Ovary (tissue), 3 donors: ENCODE measurements at regions not wholly inside any gene's neighbourhood (a gene's known extent, or its start where the extent isn't known, plus 50 kb on each side); places are given as distances from the start of the nearest gene placed in this dataset.

Source experiments
- CTCF ChIP-seq, 3 donors: fragments of 450-650 bp in 2 of 3; fragments of 200-600 bp in 1 of 3; IDR thresholded peaks; one replicate each; pipeline versions ENCODE4 v1.5.1 to v1.8.0; 2016 to 2022; ENCODE audit warnings: antibody characterized with exemption in 3 of 3, mild to moderate bottlenecking in 1 of 3
- EP300 ChIP-seq: sonication (generic); formaldehyde crosslinking; IDR thresholded peaks from one replicate; pipeline ENCODE4 v1.6.1; 2017; ENCODE audit warnings: antibody characterized with exemption
- POLR2A ChIP-seq: fragments of 450-650 bp; IDR thresholded peaks from one replicate; pipeline ENCODE4 v1.6.1; 2017; ENCODE audit warnings: antibody characterized with exemption, mild to moderate bottlenecking, moderate library complexity
- donor health status: DM: no; HTN: no; CAD: no.

- no peak for TF ChIP-seq CTCF (IDR thresholded peaks at IDR 0.05)
- no peak for TF ChIP-seq POLR2A
- TF ChIP-seq EP300, result no peak
These were observed 241.0 kb upstream of the GBE1 start for GRCh38 chr3:82002491-82002890.
